ENCODE measurements at regions not wholly inside any gene's neighbourhood (a gene's known extent, or its start where the extent isn't known, plus 50 kb on each side); places are given as distances from the start of the nearest gene placed in this dataset.
"Not testable (repeated sequence)": the region's sequence is repeated elsewhere in the genome, so short reads cannot be mapped to it uniquely, and the experiment has no call there.

DNA sequence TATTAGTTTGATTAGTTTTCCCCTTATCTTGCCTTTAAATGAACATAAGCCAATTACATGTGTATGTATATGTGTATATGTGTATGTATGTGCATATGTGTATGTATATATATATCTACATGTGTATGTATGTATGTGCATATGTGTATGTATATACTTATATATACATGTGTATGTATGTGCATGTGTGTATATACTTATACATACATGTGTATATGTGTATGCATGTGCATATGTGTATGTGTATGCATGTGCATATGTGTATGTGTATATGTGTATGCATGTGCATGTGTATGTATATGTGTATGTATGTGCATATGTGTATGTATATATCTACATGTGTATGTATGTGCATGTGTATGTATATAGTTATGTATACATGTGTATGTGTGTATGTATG is 65.5 kb upstream of the CCT8L2 start:
- no peaks in the 10 kb centered on the region for H3K9me3 ChIP-seq (ENCODE audit: insufficient read depth, low read length)
- no peak overlapping the region for H3K9ac ChIP-seq (ENCODE audit: low read length)
- H2AFZ ChIP-seq (ENCODE audit: low read depth, low read length, severe bottlenecking): no peak overlapping the region
- no peaks in the 10 kb centered on the region for H3K9me2 ChIP-seq (replicated peaks; ENCODE audit: insufficient read depth, low read length)
- H3K36me3 ChIP-seq (ENCODE audit: low read length): no peaks in the 10 kb centered on the region
- TF ChIP-seq, protein P1, sequence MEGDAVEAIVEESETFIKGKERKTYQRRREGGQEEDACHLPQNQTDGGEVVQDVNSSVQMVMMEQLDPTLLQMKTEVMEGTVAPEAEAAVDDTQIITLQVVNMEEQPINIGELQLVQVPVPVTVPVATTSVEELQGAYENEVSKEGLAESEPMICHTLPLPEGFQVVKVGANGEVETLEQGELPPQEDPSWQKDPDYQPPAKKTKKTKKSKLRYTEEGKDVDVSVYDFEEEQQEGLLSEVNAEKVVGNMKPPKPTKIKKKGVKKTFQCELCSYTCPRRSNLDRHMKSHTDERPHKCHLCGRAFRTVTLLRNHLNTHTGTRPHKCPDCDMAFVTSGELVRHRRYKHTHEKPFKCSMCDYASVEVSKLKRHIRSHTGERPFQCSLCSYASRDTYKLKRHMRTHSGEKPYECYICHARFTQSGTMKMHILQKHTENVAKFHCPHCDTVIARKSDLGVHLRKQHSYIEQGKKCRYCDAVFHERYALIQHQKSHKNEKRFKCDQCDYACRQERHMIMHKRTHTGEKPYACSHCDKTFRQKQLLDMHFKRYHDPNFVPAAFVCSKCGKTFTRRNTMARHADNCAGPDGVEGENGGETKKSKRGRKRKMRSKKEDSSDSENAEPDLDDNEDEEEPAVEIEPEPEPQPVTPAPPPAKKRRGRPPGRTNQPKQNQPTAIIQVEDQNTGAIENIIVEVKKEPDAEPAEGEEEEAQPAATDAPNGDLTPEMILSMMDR (IDR thresholded peaks at IDR 0.05; ENCODE audit: insufficient read depth, low read length, poor library complexity, severe bottlenecking): no peak
- no peak for TF ChIP-seq EZH2phosphoT487 (conservative IDR thresholded peaks at IDR 0.05; ENCODE audit: low read length)
- H3K79me2 ChIP-seq (ENCODE audit: insufficient read depth, low read length): no peaks in the 10 kb centered on the region
- H3K4me2 ChIP-seq (ENCODE audit: low read depth, low read length, poor library complexity, severe bottlenecking): no peak overlapping the region
- no peaks in the 10 kb centered on the region for H4K20me1 ChIP-seq (ENCODE audit: low read depth, low read length)
- no peaks in the 10 kb centered on the region for H3K27me3 ChIP-seq (ENCODE audit: low read length)
- H3F3A ChIP-seq (ENCODE audit: insufficient read depth): no peaks in the 10 kb centered on the region
- no peak overlapping the region for H3K4me3 ChIP-seq (ENCODE audit: insufficient read depth, low read length, poor library complexity, severe bottlenecking)
- no peak overlapping the region for H3K27ac ChIP-seq (ENCODE audit: low read depth, low read length)

- H4K20me1 ChIP-seq (ENCODE audit: low read depth, low read length): no peaks in the 10 kb centered on the region
- no peak for TF ChIP-seq EZH2phosphoT487 (conservative IDR thresholded peaks at IDR 0.05; ENCODE audit: low read length)
- TF ChIP-seq, protein P1 (IDR thresholded peaks at IDR 0.05; ENCODE audit: insufficient read depth, low read length, poor library complexity, severe bottlenecking): no peak
- no peaks in the 10 kb centered on the region for H3K36me3 ChIP-seq (ENCODE audit: low read length)
- no peak overlapping the region for H2AFZ ChIP-seq (ENCODE audit: low read depth, low read length, severe bottlenecking)
- H3K9me3 ChIP-seq (ENCODE audit: insufficient read depth, low read length): no peaks in the 10 kb centered on the region
- H3K27ac ChIP-seq (ENCODE audit: low read depth, low read length): no peak overlapping the region
- no peak overlapping the region for H3K9ac ChIP-seq (ENCODE audit: low read length)
- H3K79me2 ChIP-seq (ENCODE audit: insufficient read depth, low read length): no peaks in the 10 kb centered on the region
- H3F3A ChIP-seq (ENCODE audit: insufficient read depth): no peaks in the 10 kb centered on the region
- H3K4me2 ChIP-seq (ENCODE audit: low read depth, low read length, poor library complexity, severe bottlenecking): no peak overlapping the region
- H3K9me2 ChIP-seq (replicated peaks; ENCODE audit: insufficient read depth, low read length): no peaks in the 10 kb centered on the region
- no peaks in the 10 kb centered on the region for H3K27me3 ChIP-seq (ENCODE audit: low read length)
- no peak overlapping the region for H3K4me3 ChIP-seq (ENCODE audit: insufficient read depth, low read length, poor library complexity, severe bottlenecking)
These were observed 62.3 kb upstream of the CCT8L2 start for GRCh38 chr22:16654882-16655281.

DNA sequence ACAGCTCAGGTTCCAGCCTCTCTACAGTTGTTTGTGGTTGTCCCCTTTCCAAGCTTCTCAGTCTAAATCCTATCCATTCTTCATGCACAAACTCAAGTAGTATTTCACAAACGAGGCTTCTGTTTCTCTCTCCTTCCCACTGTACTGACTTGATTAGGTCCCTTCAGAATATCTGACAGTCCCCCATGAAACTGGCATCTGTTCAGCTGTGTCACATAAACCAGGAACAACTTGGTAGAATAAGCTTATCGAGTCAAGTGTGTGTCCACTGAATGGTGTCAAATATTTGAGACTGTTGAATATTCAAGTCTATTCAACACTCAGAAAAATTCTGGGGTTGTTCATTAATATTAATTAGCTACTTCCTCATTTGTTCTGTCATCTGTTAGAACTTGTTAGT is 61.7 kb upstream of the CCT8L2 start:
- H2AFZ ChIP-seq (ENCODE audit: low read depth, low read length, severe bottlenecking); H3K9me3 ChIP-seq (ENCODE audit: insufficient read depth, low read length); H3K9me2 ChIP-seq (replicated peaks; ENCODE audit: insufficient read depth, low read length); H3K79me2 ChIP-seq (ENCODE audit: insufficient read depth, low read length); H3K9ac ChIP-seq (ENCODE audit: low read length); H3K27ac ChIP-seq (ENCODE audit: low read depth, low read length); H3K4me2 ChIP-seq (ENCODE audit: low read depth, low read length, poor library complexity, severe bottlenecking); H3F3A ChIP-seq (ENCODE audit: insufficient read depth); H4K20me1 ChIP-seq (ENCODE audit: low read depth, low read length); H3K4me3 ChIP-seq (ENCODE audit: insufficient read depth, low read length, poor library complexity, severe bottlenecking); H3K36me3 ChIP-seq (ENCODE audit: low read length); H3K27me3 ChIP-seq (ENCODE audit: low read length): not testable (repeated sequence)

DNA sequence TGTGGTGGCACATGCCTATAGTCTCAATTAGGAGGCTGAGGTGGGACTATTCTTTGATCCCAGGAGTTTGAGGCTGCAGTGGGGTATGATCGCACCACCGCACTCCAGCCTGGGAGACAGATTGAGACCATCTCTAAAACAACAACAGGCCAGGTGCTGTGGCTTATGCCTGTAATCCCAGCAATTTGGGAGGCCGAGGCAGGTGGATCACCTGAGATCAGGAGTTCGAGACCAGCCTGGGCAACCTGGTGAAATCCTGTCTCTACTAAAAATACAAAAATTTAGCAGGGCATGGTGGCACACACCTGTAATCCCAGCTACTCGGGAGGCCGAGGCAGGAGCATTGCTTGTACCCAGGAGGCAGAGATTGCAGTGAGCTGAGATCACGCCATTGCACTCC is 60.6 kb upstream of the CCT8L2 start:
- H4K20me1 ChIP-seq (ENCODE audit: low read depth, low read length); H3K27me3 ChIP-seq (ENCODE audit: low read length); H3K9me3 ChIP-seq (ENCODE audit: insufficient read depth, low read length); H2AFZ ChIP-seq (ENCODE audit: low read depth, low read length, severe bottlenecking); H3K36me3 ChIP-seq (ENCODE audit: low read length); H3K9ac ChIP-seq (ENCODE audit: low read length); H3K4me3 ChIP-seq (ENCODE audit: insufficient read depth, low read length, poor library complexity, severe bottlenecking); H3F3A ChIP-seq (ENCODE audit: insufficient read depth); H3K4me2 ChIP-seq (ENCODE audit: low read depth, low read length, poor library complexity, severe bottlenecking); H3K9me2 ChIP-seq (replicated peaks; ENCODE audit: insufficient read depth, low read length); H3K79me2 ChIP-seq (ENCODE audit: insufficient read depth, low read length); H3K27ac ChIP-seq (ENCODE audit: low read depth, low read length): not testable (repeated sequence)
